CD4-positive, alpha-beta T cell (primary cell): ENCODE measurements at regions not wholly inside any gene's neighbourhood (a gene's known extent, or its start where the extent isn't known, plus 50 kb on each side); places are given as distances from the start of the nearest gene placed in this dataset.

Experiments used
- ATAC-seq: fragments of 200-7000 bp; cut with Tn5 transposase; one replicate; pipeline ENCODE4 v1.10.0; 2022; ENCODE audit warnings: mild to moderate bottlenecking; ENCODE audit not compliant: poor library complexity
- CTCF ChIA-PET: fragments of 350-600 bp; sonication (Branson Sonifier 250); formaldehyde crosslinking; loops from one replicate; lab custom pipeline; 2021; ENCODE audit warnings: antibody characterized with exemption, inconsistent platforms; lab: Charles Lee
- POLR2A ChIA-PET: fragments of 350-600 bp; sonication (Branson Sonifier 250); formaldehyde crosslinking; loops from one replicate; lab custom pipeline; 2021; ENCODE audit warnings: antibody characterized with exemption, inconsistent platforms; lab: Charles Lee
- DNase-seq, 14 experiments: peaks; one replicate each; pipeline ENCODE4 v3.0.0-alpha.2; 2013 to 2020; ENCODE audit warnings: mixed read lengths in 2 of 14
- H3K27ac ChIP-seq, 2 donors: one replicate each; pipeline versions ENCODE4 v1.5.1 to v1.7.0; 2013; ENCODE audit warnings: low read length in 2 of 2, low read depth in 1 of 2, mild to moderate bottlenecking in 1 of 2
- H3K27me3 ChIP-seq, 2 experiments: 1 replicate in 1 of 2; 2 replicates in 1 of 2; pipeline versions ENCODE4 v1.6.1 to v1.7.0; 2013; ENCODE audit warnings: low read length in 2 of 2, control low read depth in 1 of 2, mild to moderate bottlenecking in 1 of 2, moderate library complexity in 1 of 2; ENCODE audit not compliant: insufficient read depth in 2 of 2, control insufficient read depth in 1 of 2
- H3K36me3 ChIP-seq: one replicate; pipeline ENCODE4 v1.6.1; 2013; ENCODE audit warnings: low read length, control low read depth; ENCODE audit not compliant: insufficient read depth
- H3K4me1 ChIP-seq: one replicate; pipeline ENCODE4 v1.6.1; 2013; ENCODE audit warnings: low read length, control low read depth; ENCODE audit not compliant: insufficient read depth
- H3K4me3 ChIP-seq: one replicate; pipeline ENCODE4 v1.5.1; 2013; ENCODE audit warnings: mild to moderate bottlenecking, low read length, moderate library complexity
- H3K9me3 ChIP-seq, 2 experiments: 1 replicate in 1 of 2; 2 replicates in 1 of 2; pipeline versions ENCODE4 v1.6.1 to v1.7.0; 2013; ENCODE audit warnings: low read length in 2 of 2, mild to moderate bottlenecking in 2 of 2, control low read depth in 1 of 2, moderate library complexity in 1 of 2; ENCODE audit not compliant: control insufficient read depth in 1 of 2, insufficient read depth in 1 of 2
- H3K27ac Mint-ChIP-seq: one replicate; pipeline ENCODE4 v1.8.0; 2020; ENCODE audit warnings: mixed read lengths
- H3K27me3 Mint-ChIP-seq: one replicate; pipeline ENCODE4 v1.8.0; 2021; ENCODE audit warnings: mixed read lengths
- H3K36me3 Mint-ChIP-seq: one replicate; pipeline ENCODE4 v1.8.0; 2021; ENCODE audit warnings: low read depth, mixed read lengths
- H3K4me1 Mint-ChIP-seq: one replicate; pipeline ENCODE4 v1.8.0; 2021; ENCODE audit warnings: low read depth, mixed read lengths
- H3K4me3 Mint-ChIP-seq: one replicate; pipeline ENCODE4 v1.8.0; 2020; ENCODE audit warnings: mild to moderate bottlenecking, mixed read lengths
- H3K9me3 Mint-ChIP-seq: one replicate; pipeline ENCODE4 v1.8.0; 2020; ENCODE audit warnings: mixed read lengths
- intact Hi-C, 2 experiments: fragments of 100-400 bp; cut with DNase I in 1 of 2; cut with micrococcal nuclease in 1 of 2; formaldehyde crosslinking; loops; one replicate each; pipeline versions ENCODE4 v1.15.1 to v1.9.0; 2023 to 2025; cut with DNase I, micrococcal nuclease
- TF ChIP-seq, protein P1 (sequence below): fragments of 200-600 bp; IDR thresholded peaks from one replicate; pipeline ENCODE4 v1.8.0; 2022; ENCODE audit warnings: antibody characterized with exemption, mild to moderate bottlenecking

DNA sequence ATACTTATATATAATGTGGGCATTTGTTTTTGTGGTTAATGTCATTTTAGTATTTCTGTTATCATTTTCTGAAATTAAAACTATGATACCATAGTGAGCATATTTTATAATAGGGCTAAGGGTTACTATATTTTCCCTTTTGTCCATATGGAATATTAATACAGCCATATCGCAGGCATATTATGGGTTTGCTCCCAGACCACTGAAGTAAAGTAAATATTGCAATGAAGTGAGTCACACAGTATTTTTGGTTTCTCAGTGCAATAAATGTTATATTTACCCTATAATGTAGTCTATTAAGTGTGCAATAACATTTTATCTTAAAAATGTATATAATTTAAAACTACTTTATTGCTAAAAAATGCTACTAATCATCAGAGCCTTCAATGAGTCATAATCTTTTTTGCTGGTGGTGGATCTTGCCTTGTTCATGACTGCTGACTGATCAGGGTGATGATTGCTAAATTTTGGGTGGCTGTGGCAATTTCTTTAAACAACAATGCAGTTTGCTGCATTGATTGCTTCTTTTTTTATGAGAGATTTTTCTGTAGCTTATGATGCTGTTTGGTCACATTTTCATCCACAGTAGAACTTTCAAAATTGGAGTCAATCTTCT, 1044.5 kb upstream of the NOVA1 start:
- DNase-seq: no peak
- Mint-ChIP-seq H3K4me1 (no peaks in the 10 kb centered on the region), H3K36me3 (no peaks in the 10 kb centered on the region), H3K27ac (no peak overlapping the region), H3K4me3 (no peak overlapping the region), H3K27me3 (no peaks in the 10 kb centered on the region), H3K9me3 (peaks cover 8% of the 10 kb centered on the region)
- Histone ChIP-seq H3K27ac (no peak overlapping the region), H3K9me3 (peaks cover 0 to 3% of the 10 kb centered on the region in 2 experiments), H3K4me3 (no peak overlapping the region), H3K27me3 (no peaks in the 10 kb centered on the region), H3K36me3 (no peaks in the 10 kb centered on the region), H3K4me1 (no peaks in the 10 kb centered on the region)
- no peak for ATAC-seq
- TF ChIP-seq, protein P1, sequence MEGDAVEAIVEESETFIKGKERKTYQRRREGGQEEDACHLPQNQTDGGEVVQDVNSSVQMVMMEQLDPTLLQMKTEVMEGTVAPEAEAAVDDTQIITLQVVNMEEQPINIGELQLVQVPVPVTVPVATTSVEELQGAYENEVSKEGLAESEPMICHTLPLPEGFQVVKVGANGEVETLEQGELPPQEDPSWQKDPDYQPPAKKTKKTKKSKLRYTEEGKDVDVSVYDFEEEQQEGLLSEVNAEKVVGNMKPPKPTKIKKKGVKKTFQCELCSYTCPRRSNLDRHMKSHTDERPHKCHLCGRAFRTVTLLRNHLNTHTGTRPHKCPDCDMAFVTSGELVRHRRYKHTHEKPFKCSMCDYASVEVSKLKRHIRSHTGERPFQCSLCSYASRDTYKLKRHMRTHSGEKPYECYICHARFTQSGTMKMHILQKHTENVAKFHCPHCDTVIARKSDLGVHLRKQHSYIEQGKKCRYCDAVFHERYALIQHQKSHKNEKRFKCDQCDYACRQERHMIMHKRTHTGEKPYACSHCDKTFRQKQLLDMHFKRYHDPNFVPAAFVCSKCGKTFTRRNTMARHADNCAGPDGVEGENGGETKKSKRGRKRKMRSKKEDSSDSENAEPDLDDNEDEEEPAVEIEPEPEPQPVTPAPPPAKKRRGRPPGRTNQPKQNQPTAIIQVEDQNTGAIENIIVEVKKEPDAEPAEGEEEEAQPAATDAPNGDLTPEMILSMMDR: no peak
- POLR2A ChIA-PET: no interaction called here
- CTCF ChIA-PET: no interaction called here
- intact Hi-C loops: no loop called here

DNA sequence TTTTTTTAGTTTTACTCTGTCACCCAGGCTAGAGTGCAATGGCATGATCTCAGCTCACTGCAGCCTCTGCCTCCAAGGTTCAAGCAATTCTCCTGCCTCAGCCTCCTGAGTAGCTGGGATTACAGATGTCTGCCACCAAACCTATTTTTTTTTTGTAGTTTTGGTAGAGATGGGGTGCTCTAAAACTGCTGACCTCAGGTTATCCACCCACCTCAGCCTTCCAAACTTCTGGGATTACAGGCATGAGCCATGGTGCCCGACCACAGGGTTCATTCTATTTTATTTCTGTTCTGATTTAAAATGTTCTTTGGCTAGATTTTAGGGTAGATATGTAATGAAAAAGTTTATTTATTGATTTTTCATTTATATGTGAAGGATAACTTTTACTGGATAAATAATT, 1062.8 kb upstream of the NOVA1 start:
- no peak overlapping the region for H3K27ac ChIP-seq
- no peaks in the 10 kb centered on the region for H3K36me3 Mint-ChIP-seq
- peaks cover 4 to 7% of the 10 kb centered on the region in 2 experiments for H3K9me3 ChIP-seq
- peaks cover 18% of the 10 kb centered on the region for H3K9me3 Mint-ChIP-seq
- POLR2A ChIA-PET: no interaction called here
- no peak overlapping the region for H3K4me3 ChIP-seq
- no peaks in the 10 kb centered on the region for H3K36me3 ChIP-seq
- H3K4me1 Mint-ChIP-seq: no peaks in the 10 kb centered on the region
- no peak overlapping the region for H3K4me3 Mint-ChIP-seq
- no peaks in the 10 kb centered on the region for H3K27me3 ChIP-seq
- TF ChIP-seq, protein P1: no peak
- DNase-seq (no peak), ATAC-seq (no peak)
- CTCF ChIA-PET: no interaction called here
- intact Hi-C loops: no loop called here
- no peaks in the 10 kb centered on the region for H3K4me1 ChIP-seq
- no peak overlapping the region for H3K27ac Mint-ChIP-seq
- no peaks in the 10 kb centered on the region for H3K27me3 Mint-ChIP-seq

DNA sequence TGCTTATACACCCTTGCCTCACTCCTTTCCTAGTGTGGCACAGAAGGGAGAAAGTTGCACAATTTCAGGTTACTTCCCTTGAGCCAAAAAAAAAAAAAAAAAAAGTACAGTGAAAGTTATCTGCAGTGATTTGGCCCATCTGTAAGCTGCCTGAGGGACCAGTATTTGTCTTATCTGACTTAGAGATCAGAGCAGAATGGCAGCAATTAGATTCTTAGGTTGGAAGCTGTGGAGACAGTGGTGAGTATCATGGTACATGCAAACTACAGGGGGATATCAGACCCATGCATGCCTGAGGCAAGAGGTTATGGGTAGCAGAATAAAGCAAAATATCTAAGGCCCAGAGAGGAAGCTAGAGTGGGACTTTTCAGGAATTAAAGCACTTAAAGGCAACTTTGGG, 1070.7 kb upstream of the NOVA1 start:
- intact Hi-C loops: no loop called here
- TF ChIP-seq, protein P1: no peak
- no peaks in the 10 kb centered on the region for H3K4me1 ChIP-seq
- DNase-seq (no peak), ATAC-seq (no peak)
- H3K27me3 Mint-ChIP-seq: no peaks in the 10 kb centered on the region
- no peaks in the 10 kb centered on the region for H3K27me3 ChIP-seq
- ChIA-PET POLR2A (no interaction called here), CTCF (no interaction called here)
- H3K36me3 Mint-ChIP-seq: no peaks in the 10 kb centered on the region
- no peaks in the 10 kb centered on the region for H3K4me1 Mint-ChIP-seq
- H3K9me3 ChIP-seq: peaks cover 10 to 12% of the 10 kb centered on the region in 2 experiments
- no peak overlapping the region for H3K27ac Mint-ChIP-seq
- no peak overlapping the region for H3K4me3 ChIP-seq
- H3K4me3 Mint-ChIP-seq: no peak overlapping the region
- no peaks in the 10 kb centered on the region for H3K36me3 ChIP-seq
- H3K27ac ChIP-seq: no peak overlapping the region
- peaks cover 8% of the 10 kb centered on the region for H3K9me3 Mint-ChIP-seq
